DMS79 treated with DMSO at 0.1 percent for 48 hours (cell line): ENCODE measurements at regions not wholly inside any gene's neighbourhood (a gene's known extent, or its start where the extent isn't known, plus 50 kb on each side); places are given as distances from the start of the nearest gene placed in this dataset.

Experiments
- DNase-seq: peaks from one replicate; lab custom pipeline; 2025; lab: John Stamatoyannopoulos, UW

GRCh38 chr6:98136333-98136732, 698.0 kb upstream of the POU3F2 start:
- no peak for DNase-seq

- no peak for DNase-seq
These were observed 697.0 kb upstream of the POU3F2 start for GRCh38 chr6:98137391-98137790.

GRCh38 chr6:98142839-98143238, 691.5 kb upstream of the POU3F2 start:
- DNase-seq, result no peak

GRCh38 chr6:98146656-98147055, 687.7 kb upstream of the POU3F2 start:
- DNase-seq, result no peak

GRCh38 chr6:98156580-98156979, 677.8 kb upstream of the POU3F2 start:
- no peak for DNase-seq

- no peak for DNase-seq
These were observed 654.8 kb upstream of the POU3F2 start for GRCh38 chr6:98179606-98180005.

- DNase-seq, result no peak
These were observed 634.3 kb upstream of the POU3F2 start for GRCh38 chr6:98200084-98200483.

- DNase-seq, result no peak
These were observed 631.1 kb upstream of the POU3F2 start for GRCh38 chr6:98203170-98203806.

GRCh38 chr6:98212468-98212867, 621.9 kb upstream of the POU3F2 start:
- DNase-seq, result no peak

GRCh38 chr6:98215531-98215930, 618.8 kb upstream of the POU3F2 start:
- no peak for DNase-seq

- no peak for DNase-seq
These were observed 604.1 kb upstream of the POU3F2 start for GRCh38 chr6:98230250-98230649.

- no peak for DNase-seq
These were observed 595.3 kb upstream of the POU3F2 start for GRCh38 chr6:98239057-98239456.

- DNase-seq, result no peak
These were observed 592.7 kb upstream of the POU3F2 start for GRCh38 chr6:98241630-98242029.

GRCh38 chr6:98254624-98255023, 579.8 kb upstream of the POU3F2 start:
- DNase-seq, result no peak

GRCh38 chr6:98260382-98260781, 574.0 kb upstream of the POU3F2 start:
- DNase-seq, result no peak

- no peak for DNase-seq
These were observed 562.3 kb upstream of the POU3F2 start for GRCh38 chr6:98272060-98272459.

GRCh38 chr6:98274691-98275090, 559.7 kb upstream of the POU3F2 start:
- no peak for DNase-seq

GRCh38 chr6:98280492-98280891, 553.9 kb upstream of the POU3F2 start:
- no peak for DNase-seq

- no peak for DNase-seq
These were observed 547.8 kb upstream of the POU3F2 start for GRCh38 chr6:98286620-98287019.

GRCh38 chr6:98287876-98288275, 546.5 kb upstream of the POU3F2 start:
- no peak for DNase-seq

- DNase-seq, result no peak
These were observed 541.6 kb upstream of the POU3F2 start for GRCh38 chr6:98292810-98293209.

- DNase-seq, result no peak
These were observed 538.7 kb upstream of the POU3F2 start for GRCh38 chr6:98295515-98296175.

GRCh38 chr6:98308564-98308963, 525.8 kb upstream of the POU3F2 start:
- DNase-seq, result no peak

GRCh38 chr6:98310443-98310842, 523.9 kb upstream of the POU3F2 start:
- no peak for DNase-seq
